ENCODE measurements at regions not wholly inside any gene's neighbourhood (a gene's known extent, or its start where the extent isn't known, plus 50 kb on each side); places are given as distances from the start of the nearest gene placed in this dataset.

GRCh38 chr7:91657483-91658071 is 222.9 kb downstream of the MTERF1 start:
- no peak for TF ChIP-seq ZNF274 (IDR thresholded peaks at IDR 0.05; ENCODE audit: low read depth, low read length)
- no peak for TF ChIP-seq YY1 (IDR thresholded peaks at IDR 0.05; ENCODE audit: insufficient read depth, insufficient read length)
- TF ChIP-seq SUZ12 (IDR thresholded peaks at IDR 0.05; ENCODE audit: extremely low read depth, insufficient read depth, insufficient read length) = no peak
